GM19397 (cell line): ENCODE measurements at regions not wholly inside any gene's neighbourhood (a gene's known extent, or its start where the extent isn't known, plus 50 kb on each side); places are given as distances from the start of the nearest gene placed in this dataset.

Source experiments
- ATAC-seq: cut with Tn5 transposase; IDR thresholded peaks from one replicate; pipeline ENCODE4 v1.9.1; 2021; ENCODE audit warnings: mild to moderate bottlenecking, moderate library complexity; ENCODE audit not compliant: unreplicated experiment

DNA sequence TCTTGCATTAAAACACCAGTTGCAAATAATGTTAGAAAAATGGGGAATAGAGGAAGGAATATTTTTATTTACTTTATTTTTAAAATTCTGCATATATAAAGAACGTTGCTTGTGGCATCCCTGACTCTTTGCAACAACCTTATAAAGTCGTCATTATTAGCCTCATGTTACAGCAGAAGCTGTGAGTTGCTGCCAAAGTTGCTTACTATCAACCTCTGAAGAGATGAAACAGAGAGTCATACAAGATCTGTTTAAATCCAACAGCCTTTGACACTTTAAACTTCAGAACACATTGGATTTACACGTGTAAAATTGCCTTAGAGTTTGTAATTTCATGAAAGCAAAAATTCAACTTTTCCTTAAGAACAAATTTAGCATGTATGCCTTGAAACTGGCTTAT, 221.9 kb downstream of the MRPL39 start:
- no peak for ATAC-seq

DNA sequence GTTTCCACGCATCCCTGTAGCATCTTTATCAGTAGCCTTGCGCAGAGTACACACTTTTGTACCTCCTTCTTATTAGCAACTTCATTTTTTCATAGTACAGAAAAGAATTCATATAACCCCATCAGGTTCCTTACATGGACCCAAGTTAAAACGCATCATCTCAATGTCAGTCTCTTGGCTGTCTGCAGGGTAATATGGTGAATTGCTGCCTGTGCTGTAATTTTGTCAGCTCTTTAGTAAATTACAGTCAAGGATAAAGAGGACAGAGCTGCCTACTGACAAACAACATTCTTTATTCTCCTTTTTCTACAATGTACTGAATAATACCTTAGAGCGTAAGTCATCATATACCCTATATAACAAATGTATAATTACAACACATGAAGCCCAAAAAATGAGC, 222.5 kb downstream of the MRPL39 start:
- no peak for ATAC-seq

DNA sequence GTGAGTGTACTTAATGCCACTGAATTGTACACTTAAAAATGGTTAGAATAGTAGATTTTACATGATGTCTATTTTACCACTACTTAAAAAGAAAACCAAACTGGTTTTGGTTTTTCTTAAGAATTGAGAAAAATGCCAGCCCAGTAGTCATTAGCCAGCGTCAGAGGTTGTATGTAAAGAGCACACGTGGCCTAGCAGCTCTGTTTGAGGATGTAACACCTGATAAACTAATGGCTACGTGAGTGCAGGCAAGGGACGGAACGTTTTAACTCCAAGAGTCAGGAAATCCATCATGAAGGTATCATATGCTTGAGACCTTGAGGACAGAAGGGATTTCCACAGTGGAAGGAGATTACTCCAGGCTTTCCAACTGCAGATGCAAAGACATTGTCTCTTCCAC, 223.7 kb downstream of the MRPL39 start:
- ATAC-seq, result no peak

DNA sequence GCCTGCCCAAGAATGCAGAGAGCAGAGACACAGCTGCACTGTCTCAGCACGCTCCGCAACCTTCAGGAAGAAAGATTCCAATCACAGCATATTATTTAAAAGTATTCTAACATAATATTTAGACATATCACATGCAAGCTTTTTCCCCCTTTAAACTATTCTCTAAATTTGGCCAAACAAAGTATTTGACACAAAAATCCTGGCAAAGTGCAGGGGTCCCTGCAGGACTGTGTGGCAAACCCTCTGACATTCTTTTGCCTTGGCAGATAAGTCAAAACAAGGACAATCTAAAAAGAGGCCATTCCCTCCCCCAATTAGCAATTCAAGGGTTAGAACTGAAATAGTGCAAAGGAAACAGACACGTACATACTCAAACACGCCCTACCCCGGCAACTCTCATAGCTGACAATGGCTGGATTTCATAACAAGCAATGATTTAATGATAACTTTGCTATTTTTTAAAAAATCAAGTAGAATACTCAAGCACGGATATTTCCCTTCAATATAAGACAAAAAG, 225.3 kb downstream of the MRPL39 start:
- ATAC-seq, result no peak

DNA sequence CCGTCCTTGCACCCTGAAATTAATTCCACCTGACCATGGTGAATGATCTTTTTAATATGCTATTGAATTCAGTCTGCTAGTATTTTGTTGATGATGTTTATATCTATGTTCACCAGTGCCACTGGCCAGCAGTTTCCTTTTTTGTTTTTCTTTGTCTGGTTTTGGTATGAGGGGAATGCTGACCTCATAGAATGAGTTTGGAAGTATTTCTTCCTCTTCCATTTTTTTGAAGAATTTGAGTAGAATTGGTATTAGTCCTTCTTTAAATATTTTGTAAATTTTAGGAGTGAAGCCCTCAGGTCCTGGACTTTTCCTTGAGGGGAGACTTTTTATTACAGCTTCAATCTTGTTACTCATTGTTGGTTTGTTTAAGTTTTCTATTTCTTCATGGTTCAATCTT, 231.6 kb downstream of the MRPL39 start:
- ATAC-seq, result no peak

DNA sequence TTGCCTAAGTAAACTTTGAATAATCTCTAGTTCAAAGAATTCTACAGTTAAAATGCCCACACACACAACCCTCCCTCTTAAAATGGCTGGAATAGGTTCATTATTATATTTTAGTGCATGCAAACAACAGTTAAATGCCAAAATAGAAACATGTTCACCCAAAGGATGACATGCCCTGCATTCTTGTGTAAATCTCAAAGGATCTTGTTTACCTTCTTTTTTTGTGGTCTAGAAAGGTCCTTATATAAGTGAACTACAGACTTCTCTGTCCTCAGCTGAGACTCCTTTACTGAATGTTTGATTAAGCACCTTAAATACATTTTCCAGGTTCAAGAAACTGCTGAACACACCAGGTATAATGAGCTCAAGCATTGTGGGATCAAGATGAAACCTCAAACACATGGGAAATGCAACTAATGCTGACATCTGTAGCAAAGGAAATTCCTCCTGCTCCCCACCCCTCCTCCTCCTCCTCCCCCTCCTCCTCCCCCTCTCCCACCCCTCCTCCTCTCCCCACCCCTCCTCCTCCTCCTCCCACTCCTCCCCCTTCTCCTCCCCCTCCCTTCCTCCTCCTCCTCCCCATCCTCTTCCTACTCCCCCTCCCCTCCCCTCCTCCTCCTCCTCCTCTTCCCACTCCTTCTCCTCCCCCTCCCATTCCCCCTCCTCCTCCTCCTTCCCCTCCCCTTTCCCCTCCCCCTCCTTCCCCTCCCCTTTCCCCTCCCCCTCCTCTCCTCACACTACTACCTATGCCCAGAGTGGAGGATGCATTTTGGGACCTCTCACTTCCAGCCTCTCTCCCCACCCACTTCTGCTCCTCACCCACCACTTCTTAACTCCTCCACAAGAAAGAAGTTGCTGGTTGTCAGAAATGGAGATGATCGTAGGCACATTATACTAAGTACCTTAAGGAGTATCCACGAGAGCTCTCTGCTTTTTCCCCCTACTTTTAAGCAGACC, 233.9 kb downstream of the MRPL39 start:
- ATAC-seq, result no peak

DNA sequence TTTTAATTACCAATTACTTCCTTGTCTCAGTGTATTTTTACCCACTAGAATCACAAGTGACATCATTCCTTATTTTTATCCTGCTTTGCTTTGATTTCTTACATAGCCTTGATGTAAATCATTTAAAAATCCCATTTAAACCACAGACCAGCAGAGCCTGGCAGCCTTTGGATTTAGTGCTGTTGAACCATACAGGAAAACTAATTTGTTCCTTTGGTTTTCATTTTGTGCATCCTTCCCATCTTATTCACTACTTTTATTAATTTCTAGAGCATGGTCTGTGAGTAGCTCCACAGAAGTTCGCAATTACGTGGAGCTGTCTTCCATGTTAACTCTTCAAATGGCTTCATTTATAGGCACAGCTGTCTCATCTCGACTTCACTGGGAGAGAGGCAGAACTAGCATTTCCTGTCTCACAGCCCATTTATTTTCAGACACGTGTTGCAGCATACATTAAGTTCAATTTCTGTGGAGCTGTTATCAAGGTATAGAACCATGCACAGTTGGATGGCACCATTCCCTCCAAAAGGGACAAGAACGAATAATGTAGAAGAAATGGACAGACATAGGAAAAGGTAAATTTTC, 235.3 kb downstream of the MRPL39 start:
- no peak for ATAC-seq

DNA sequence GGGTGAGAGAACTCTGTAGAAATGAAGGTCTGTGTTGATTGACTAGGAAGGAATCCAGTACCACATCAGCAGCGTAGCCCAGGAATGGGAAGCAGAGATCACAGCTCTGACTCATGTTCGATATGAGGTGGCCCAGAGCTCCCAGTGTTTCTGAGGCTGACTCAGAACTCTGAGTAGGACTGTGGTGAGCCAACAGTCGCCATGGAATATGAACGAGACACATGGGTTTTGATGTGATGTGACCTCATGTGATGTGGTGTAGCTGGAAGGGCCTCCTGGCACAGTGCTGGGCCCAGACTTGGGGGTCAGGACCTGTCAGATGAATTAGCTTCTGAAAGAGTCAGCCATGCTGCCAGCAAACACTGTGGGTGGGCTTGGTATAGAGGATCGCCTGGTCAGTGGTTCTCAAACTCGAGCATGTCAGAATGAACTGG, 237.0 kb downstream of the MRPL39 start:
- no peak for ATAC-seq

DNA sequence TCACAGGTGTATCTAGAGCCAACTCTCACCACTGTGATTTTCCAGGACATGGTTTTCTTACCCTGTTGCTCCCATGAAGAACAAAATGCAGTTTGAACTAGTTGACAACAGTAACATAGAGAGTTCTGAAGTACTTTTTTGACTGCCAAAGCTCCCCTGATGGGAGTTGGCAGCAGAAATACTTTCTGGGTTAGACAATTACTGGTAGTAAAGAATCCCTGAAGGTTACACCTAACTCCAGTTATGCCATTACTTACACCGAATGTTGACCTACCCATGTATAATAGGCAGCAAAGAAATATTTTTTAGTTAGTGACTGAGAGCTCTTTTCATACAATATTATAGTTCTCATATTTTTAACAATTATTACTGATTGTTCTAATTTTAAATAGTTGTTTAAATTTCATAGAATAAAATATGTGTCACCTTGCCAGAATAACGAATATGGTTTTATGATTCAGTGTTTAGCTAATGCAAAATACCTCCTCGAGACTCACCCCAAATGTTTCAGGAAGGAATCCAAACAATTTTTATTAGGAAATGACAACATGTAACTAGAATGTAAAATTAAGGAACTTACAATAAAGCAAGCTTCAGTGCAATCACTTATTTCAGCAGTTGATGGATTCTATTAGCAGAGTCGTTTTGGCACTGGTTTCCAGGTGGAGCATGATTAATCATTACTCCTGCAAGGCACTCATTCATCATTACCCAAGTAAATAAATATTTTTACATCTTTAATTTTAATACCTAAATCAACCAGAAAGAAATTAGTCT, 237.6 kb downstream of the MRPL39 start:
- ATAC-seq, result no peak

DNA sequence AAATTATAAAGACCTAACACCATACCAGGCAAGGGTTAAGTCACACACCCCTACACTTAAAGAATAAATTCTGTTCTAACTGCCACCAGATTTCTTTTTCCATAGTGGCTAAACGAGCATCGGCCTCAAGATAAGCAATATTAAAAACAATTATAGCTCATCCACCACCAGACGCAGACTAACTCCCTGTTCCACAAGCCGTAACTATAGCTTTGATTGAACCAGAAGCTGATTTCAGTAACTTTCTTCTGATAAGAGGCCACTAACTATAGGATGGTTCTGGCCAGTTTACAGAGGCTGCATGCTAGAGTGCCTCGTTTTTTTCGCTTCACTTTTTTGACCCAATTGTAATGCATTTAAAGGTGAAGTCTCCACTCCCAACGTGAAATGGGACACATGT, 238.8 kb downstream of the MRPL39 start:
- ATAC-seq, result no peak

DNA sequence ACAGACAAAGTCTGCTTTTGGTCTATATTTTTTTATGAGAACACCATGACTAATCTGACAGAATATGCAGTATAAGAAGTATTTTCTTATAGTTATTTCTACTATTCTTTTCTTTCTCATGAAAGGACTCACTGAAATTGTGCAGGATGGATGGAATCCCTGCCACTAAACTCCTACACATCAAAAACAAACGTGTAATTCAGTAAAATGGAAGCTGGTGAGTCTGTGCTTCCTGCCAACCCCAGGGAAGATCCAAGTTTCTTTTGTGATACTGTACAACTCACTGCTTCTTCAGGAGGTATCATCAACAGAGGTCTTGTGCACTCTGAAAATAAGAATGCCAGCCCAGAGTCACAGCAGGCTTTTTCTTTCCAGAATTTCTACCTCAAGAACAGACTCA, 241.2 kb downstream of the MRPL39 start:
- ATAC-seq, result no peak

DNA sequence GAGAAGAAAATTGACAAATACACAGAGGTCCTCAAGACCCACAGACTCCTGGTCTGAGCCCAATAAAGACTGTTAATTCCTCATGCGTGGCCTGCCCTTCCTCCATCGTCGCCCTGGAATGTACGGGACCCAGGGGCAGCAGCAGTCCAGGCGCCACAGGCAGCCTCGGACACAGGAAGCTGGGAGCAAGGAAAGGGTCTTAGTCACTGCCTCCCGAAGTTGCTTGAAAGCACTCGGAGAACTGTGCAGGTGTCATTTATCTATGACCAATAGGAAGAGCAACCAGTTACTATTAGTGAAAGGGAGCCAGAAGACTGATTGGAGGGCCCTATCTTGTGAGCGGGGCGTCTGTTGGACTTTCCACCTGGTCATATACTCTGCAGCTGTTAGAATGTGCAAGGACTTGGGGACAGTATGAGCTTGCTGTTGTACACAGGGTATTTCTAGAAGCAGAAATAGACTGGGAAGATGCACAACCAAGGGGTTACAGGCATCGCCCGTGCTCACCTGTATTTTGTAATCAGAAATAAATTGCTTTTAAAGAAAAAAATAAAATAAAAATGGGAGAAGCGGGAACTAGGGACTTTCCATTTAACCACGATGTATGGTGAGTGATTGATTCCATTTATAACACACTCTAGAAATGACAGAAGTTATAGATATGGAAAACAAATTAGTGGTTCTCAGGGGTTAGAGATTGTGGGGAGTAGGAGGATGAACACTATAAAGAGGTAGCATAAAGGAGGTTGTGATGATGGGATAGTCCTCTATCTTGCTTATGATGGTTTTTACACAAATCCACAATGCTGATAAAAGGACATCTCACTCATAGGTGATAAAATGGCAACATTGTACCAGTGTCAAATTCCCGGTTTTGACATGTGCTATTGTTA, 244.7 kb downstream of the MRPL39 start:
- ATAC-seq, result no peak

DNA sequence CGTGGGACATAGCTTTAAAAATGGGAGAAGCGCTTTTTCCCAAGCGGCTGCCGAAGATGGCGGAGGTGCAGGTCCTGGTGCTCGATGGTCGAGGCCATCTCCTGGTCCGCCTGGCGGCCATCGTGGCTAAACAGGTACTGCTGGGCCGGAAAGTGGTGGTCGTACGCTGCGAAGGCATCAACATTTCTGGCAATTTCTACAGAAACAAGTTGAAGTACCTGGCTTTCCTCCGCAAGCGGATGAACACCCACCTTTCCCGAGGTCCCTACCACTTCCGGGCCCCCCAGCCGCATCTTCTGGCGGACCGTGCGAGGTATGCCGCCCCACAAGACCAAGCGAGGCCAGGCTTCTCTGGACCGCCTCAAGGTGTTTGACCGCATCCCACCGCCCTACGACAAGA, 245.5 kb downstream of the MRPL39 start:
- ATAC-seq, result no peak

DNA sequence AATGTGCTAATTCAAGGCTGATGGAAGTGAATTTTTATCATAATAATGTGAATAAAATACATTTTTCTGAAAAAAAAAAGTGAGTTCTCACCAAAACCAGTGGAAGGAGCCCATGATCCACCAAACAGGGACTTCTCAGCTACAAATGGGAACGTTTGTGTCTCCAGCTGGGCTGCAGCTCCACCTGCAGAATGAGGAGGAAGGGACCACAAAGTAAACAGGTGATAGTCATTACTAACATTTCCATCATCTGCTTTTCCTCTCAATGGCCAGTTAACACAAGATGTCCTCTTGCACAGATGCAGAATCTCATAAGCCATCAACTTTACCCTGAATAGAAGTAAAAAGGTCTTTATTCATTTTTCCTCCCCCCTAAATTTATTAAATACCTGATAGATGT, 246.2 kb downstream of the MRPL39 start:
- no peak for ATAC-seq

DNA sequence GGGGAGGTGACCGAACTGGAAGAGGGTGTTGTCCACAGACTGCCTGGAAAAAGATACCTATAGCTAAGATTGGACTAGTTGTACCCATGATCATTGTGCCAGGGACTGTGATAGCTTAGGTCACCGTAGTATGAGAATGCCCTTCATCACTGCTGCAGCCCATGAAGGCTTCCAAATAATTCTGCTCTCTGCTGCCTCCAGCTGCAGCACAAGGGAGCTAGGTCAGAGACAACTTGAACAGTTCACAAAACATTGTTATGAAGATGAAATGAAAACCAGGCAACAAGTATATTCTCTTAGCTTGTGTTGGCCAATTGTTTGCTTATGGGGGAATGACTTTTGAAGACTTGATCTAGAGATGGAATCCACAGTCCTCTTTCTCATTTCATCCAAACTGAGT, 246.7 kb downstream of the MRPL39 start:
- ATAC-seq, result no peak

DNA sequence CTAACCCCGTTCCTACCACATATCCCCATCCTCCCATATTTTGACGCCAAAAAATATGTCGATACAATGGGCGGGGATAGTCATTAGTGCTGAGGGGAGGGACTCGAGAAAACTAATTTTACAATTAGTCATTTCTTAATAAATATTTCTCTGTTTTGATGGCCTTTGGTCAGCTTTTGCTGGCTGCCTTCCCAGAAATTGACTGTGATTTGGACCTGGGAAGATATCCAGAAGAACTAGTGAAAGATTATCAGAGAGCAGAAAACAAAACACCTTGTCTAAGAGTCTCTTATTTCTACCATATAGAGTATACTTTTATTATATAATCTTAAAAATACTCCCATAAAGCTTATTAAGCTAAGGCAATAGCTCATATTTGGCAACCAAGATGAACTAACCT, 247.6 kb downstream of the MRPL39 start:
- ATAC-seq, result no peak

DNA sequence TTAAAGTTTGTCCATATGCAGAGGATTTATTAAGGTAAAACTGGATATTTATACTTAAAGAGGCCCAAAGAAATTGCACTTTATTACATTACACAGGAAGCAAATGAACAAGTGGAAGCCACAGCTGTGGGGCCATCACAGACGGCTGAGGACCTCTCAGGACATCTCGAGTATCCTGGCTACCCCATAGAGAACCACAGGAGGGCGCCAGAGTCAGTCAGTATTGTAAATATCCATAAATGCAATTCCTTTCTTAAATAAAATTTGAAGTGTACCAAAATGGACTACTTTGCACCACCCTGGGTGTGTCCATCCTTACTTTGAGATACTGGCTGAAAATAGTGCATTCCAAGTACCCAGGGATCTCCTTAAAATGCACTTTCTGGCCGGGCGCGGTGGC, 257.2 kb downstream of the MRPL39 start:
- no peak for ATAC-seq

DNA sequence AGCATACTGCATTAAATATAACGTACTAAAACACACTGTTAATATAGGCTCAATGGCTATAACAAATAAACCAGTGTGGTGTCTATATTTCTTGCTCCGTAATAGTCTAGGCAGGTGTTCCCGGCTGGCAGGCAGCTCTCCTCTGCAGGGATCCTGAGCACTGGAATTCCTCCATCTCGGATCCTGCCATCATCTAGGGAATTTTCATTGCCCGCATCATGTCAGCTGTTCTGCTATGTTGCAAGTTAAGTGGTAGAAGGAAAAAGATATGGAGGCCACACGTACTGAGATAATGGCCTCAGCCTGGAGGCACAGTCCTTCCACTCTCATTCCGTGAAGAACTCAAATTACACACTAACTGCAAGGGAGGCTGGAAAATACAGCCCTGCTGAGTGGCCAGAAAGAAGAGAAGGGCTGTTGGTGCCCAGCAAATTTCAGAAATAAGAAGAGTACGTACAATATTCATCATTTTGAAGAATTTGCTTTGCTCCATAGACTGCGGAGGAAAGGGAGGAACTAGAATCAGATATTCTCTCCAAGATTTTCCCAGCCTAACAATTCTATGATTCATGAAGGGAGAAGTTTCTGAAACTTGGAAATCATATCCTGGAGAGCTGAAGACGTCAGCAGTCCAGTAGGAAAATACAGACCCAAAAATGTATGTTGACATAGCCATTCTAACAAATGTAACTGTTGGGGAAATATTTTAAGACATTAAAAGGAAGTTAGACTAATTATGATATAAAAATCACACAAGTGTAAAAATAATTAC, 263.3 kb downstream of the MRPL39 start:
- no peak for ATAC-seq

DNA sequence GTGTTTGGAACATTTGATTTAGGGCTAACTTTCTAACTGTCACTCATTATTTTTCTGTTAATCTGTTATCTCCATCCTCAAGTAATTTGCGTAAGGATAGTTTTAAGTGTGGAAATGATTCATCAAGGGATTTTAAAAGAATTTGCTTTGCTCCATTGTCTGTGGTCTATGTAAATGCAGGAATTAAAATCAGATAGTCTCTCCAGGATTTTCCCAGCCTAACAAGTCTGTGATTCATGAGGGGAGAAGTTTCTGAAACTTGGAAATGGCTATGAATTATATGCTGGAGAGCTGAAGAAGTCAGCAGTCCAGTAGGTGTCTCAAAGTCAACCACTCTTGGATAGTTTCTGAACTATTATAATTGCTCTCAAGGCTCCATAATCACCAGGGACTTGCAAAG, 264.5 kb downstream of the MRPL39 start:
- no peak for ATAC-seq

DNA sequence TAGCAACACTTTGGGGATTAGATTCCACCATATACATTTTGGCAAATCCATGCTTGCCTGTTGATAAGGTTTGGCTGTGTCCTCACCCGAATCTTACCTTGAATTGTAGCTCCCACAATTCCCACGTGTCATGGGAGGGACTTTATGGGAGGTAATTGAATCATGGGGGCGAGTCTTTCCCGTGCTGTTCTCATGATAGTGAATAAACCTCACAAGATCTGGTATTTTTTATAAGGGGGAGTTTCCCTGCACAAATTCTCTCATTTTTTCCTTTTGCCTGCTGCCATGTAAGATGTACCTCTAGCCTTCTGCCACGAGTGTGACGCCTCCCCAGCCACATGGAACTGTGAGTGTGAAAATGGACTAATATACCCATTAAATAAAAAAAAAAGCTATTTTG, 265.3 kb downstream of the MRPL39 start:
- ATAC-seq, result no peak
